Left ventricle myocardium inferior (tissue), 1 donor: ENCODE measurements at regions not wholly inside any gene's neighbourhood (a gene's known extent, or its start where the extent isn't known, plus 50 kb on each side); places are given as distances from the start of the nearest gene placed in this dataset.

Source experiments
- DNase-seq: peaks from one replicate; pipeline ENCODE4 v3.0.0-alpha.2; 2020
- H3K27ac ChIP-seq: fragments of 200-600 bp; replicated peaks from 2 replicates; pipeline ENCODE4 v1.8.0; 2021
- H3K27me3 ChIP-seq: fragments of 200-600 bp; 2 replicates; pipeline ENCODE4 v1.8.0; 2021; ENCODE audit warnings: low read depth
- H3K36me3 ChIP-seq: fragments of 200-600 bp; 2 replicates; pipeline ENCODE4 v1.8.0; 2021
- H3K4me1 ChIP-seq: fragments of 200-600 bp; 2 replicates; pipeline ENCODE4 v1.8.0; 2021
- H3K4me3 ChIP-seq: fragments of 200-600 bp; 2 replicates; pipeline ENCODE4 v1.8.0; 2021; ENCODE audit warnings: mild to moderate bottlenecking, moderate library complexity
- H3K9me3 ChIP-seq: fragments of 200-600 bp; replicated peaks from 2 replicates; pipeline ENCODE4 v1.8.0; 2021
- CTCF ChIP-seq: fragments of 200-600 bp; IDR thresholded peaks from 2 replicates; pipeline ENCODE4 v1.8.0; 2021; ENCODE audit warnings: antibody characterized with exemption, mild to moderate bottlenecking, borderline replicate concordance
- intact Hi-C: fragments of 100-400 bp; cut with micrococcal nuclease; formaldehyde crosslinking; loops from one replicate; pipeline ENCODE4 v1.11.0; 2022
- donor health status: DM: no; HTN: yes; CAD: no; lungs with severe emphysema.

- intact Hi-C loops, result no loop called here
- no peak for DNase-seq
- Histone ChIP-seq H3K27me3 (no peaks in the 10 kb centered on the region), H3K27ac (no peak overlapping the region), H3K4me1 (no peaks in the 10 kb centered on the region), H3K4me3 (no peak overlapping the region), H3K36me3 (no peaks in the 10 kb centered on the region), H3K9me3 (no peaks in the 10 kb centered on the region)
- no peak for TF ChIP-seq CTCF
Measured at GRCh38 chr2:150710916-150711315, 223.4 kb upstream of the RND3 start.

DNA sequence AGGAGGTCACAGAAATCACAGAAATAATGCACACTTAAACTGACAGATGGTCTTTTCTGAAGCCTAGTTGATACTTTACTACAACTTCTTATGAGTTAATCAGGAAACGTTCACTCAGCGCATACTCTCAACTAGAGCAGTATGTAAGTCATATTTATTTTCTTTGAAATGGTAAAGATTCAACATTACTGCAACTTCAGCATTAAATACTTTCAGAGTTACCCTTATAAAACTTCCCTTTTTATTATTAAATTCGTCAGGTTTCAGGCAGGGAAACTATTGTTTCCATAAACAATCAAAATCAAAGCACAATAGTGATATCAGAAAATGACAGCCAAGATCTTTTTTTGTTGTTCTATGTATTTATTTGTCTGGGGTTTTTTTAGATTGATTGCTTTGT lies 222.6 kb upstream of the RND3 start:
- Histone ChIP-seq H3K27ac (no peak overlapping the region), H3K36me3 (no peaks in the 10 kb centered on the region), H3K9me3 (no peaks in the 10 kb centered on the region), H3K4me3 (no peak overlapping the region), H3K27me3 (no peaks in the 10 kb centered on the region), H3K4me1 (no peaks in the 10 kb centered on the region)
- TF ChIP-seq CTCF, result no peak
- DNase-seq, result no peak
- intact Hi-C loops, result no loop called here

DNA sequence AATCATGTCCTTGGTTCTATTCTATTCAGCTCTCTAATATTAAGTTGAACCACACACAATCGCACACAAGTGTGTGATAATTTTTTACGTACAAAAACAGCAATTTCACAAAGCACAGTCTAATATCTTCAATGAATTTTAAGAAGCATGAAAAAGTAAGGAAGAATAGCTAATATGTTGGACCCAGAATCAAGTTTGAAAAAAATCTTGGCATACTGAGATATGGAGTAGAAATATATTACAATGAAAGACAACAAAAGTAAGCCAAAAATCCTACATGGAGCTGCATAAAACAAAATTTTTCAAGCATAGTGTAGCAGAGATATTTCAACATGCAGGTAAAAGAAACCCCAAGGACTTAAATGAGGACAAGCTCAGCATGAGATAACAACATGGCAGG lies 219.1 kb upstream of the RND3 start:
- H3K9me3 ChIP-seq, result no peaks in the 10 kb centered on the region
- H3K4me1 ChIP-seq, result no peaks in the 10 kb centered on the region
- TF ChIP-seq CTCF, result no peak
- no peaks in the 10 kb centered on the region for H3K36me3 ChIP-seq
- intact Hi-C loops, result no loop called here
- no peaks in the 10 kb centered on the region for H3K27me3 ChIP-seq
- no peak for DNase-seq
- no peak overlapping the region for H3K27ac ChIP-seq
- H3K4me3 ChIP-seq, result no peak overlapping the region

DNA sequence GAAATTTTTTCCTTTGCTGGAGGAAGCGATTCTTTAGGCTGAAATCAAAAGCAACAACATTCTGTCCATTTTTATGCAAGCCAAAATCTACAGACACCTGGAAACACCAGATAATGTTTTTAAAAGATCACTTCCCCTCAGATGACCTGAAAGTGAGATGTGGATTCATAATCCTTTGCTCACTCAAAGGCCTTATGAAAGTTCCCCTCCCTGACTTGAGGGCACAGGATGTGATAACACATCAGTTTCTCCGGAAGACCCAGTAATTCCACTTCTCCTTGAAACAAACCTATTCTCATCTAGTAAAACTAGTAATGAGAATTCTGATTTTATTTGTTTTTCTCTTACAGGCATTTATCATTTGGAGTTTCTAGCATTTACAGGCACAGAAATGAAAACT lies 218.3 kb upstream of the RND3 start:
- no peak overlapping the region for H3K27ac ChIP-seq
- H3K4me3 ChIP-seq, result no peak overlapping the region
- H3K27me3 ChIP-seq, result no peaks in the 10 kb centered on the region
- TF ChIP-seq CTCF, result no peak
- DNase-seq, result no peak
- intact Hi-C loops, result no loop called here
- H3K9me3 ChIP-seq, result no peaks in the 10 kb centered on the region
- H3K4me1 ChIP-seq, result no peaks in the 10 kb centered on the region
- H3K36me3 ChIP-seq, result no peaks in the 10 kb centered on the region

DNA sequence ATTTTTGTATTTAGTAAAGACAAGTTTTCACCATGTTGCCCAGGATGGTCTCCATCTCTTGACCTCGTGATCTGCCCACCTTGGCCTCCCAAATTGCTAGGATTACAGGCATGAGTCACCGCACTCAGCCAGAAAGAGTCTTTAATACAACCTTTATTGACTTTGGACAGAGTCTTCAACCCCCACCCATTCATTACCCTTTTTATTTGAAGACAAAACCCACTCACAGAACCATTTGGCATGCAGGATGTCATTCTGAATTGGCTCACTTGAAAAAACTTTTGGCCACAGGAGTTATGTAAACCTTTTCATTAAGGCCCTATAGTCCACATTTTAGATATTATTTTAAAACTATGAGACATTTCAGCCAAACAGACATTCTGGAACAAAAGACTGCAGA lies 217.9 kb upstream of the RND3 start:
- H3K27me3 ChIP-seq, result no peaks in the 10 kb centered on the region
- no peak for DNase-seq
- H3K4me3 ChIP-seq, result no peak overlapping the region
- no peaks in the 10 kb centered on the region for H3K4me1 ChIP-seq
- intact Hi-C loops, result no loop called here
- H3K36me3 ChIP-seq, result no peaks in the 10 kb centered on the region
- H3K9me3 ChIP-seq, result no peaks in the 10 kb centered on the region
- no peak for TF ChIP-seq CTCF
- no peak overlapping the region for H3K27ac ChIP-seq

GRCh38 chr2:150702791-150703190 lies 215.3 kb upstream of the RND3 start:
- no peak overlapping the region for H3K4me3 ChIP-seq
- H3K4me1 ChIP-seq, result no peaks in the 10 kb centered on the region
- no peaks in the 10 kb centered on the region for H3K27me3 ChIP-seq
- no peak for TF ChIP-seq CTCF
- no peaks in the 10 kb centered on the region for H3K36me3 ChIP-seq
- intact Hi-C loops, result no loop called here
- no peak for DNase-seq
- no peaks in the 10 kb centered on the region for H3K9me3 ChIP-seq
- no peak overlapping the region for H3K27ac ChIP-seq
